GM18498 (cell line): ENCODE measurements at regions not wholly inside any gene's neighbourhood (a gene's known extent, or its start where the extent isn't known, plus 50 kb on each side); places are given as distances from the start of the nearest gene placed in this dataset.

Experiments
- ATAC-seq: cut with Tn5 transposase; IDR thresholded peaks from one replicate; pipeline ENCODE4 v1.9.1; 2021; ENCODE audit warnings: mild to moderate bottlenecking, moderate library complexity; ENCODE audit not compliant: unreplicated experiment

DNA sequence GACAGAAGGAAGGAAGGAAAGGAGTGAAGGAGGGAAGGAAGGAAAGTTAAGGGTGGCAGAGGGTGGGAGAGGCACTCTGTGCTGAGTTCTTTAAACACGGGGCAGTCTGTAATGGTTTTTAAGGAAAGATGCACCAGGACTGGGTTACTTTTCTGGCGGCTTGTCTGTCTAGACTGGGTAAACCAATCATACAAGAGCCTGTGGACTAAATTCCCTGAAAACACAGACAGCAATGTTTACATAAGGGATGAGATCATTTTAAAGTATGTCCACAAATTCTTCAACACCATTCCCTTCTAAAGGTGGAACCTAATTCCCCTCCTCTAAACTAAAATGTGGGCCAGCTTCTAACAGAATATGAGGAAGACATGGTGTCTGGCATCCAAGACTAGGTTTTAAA is 235.5 kb upstream of the IGF1R start:
- ATAC-seq: no peak

DNA sequence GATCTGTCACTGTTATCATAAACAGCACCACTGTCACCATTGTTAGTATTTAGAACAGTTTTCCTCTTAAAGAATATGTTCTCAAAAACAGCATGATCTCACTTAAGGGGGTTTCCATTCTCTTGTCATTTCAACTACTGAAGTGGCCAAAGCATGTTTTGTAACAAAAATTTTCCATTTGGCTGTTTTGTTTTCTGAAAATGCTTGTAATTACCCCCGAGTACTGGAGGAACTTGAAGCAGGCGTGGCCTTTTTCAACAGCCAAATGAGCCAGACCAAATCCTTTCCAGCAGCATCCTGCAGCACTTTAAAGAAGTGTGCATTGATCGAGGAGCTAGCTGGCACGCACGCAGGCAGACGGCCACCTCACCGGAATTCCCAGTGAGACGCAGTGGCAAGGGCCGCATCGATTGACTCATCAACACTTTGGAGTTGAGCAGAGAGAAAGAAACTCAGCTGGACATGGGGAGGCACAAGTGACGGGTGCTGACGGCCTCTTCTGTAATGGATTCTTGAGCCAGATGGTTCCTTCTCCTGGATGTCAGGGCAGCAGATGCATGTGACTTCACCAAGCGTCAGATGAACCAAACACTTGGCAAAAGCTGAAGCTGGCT is 234.3 kb upstream of the IGF1R start:
- no peak for ATAC-seq

GRCh38 chr15:98416222-98416855 is 232.0 kb upstream of the IGF1R start:
- no peak for ATAC-seq

DNA sequence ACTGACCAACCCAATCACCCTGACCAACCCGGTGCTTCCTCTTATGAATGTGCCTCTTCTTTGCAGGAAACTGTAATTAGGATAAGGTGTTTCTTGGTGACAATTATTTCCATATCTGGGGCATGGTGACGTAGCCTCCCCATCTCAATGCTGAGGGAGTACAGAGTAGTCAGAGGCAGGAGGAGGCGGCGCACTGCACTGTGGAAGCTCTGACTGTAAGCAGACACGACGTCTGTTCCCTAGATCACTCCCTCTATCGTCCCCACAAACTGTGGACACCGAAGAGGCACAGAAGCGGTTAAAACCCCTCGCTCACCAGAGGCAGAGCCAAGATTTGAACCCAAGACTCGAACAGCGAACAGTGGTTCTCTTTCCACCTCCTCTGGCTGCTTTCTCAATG is 231.0 kb upstream of the IGF1R start:
- ATAC-seq: no peak

DNA sequence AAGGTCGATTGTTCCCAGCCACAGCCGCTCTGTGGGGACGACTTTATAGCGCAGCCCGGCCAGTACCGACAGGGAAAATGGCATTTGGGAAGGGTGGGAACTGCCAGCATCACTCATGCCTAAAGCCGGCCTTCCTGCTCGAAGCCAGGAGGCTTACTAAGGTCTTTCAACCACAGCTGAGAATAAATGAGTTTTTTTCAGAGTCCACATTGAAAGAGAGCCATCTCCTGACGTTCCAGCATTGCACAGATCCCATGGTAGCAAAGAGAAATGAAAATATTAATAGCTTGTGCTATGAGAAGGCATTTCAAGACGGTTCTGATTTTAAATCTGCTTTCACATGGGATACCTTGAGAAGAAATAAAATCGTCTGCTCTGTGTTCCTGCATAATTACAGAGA is 230.2 kb upstream of the IGF1R start:
- ATAC-seq: no peak

DNA sequence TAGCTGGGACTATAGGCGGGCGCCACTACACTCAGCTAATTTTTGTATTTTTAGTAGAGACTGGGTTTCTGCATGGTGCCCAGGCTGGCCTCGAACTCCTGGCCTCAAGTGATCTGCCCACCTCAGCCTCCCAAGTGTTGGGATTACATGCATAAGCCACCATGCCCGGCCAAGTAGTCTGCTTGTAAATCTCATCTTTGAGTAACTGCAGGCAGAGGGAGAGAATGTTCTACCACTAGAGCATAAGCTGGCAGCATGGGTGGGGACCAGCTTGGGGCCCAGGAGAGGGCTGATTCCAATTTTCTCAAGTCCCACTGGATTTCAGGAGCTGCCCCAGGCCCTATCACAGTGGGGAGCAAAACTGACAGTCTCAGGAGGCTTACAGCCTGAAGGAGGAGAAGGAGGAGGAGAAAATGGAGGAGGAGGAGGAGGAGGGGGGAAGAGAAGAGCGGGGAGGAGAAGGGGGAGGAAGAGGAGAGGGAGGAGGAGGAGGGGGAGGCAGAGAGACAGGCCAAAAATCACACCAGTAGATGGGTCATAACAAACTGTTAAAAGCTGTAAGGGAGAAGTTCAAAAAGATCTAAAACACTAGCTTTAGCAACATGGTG is 229.1 kb upstream of the IGF1R start:
- no peak for ATAC-seq

DNA sequence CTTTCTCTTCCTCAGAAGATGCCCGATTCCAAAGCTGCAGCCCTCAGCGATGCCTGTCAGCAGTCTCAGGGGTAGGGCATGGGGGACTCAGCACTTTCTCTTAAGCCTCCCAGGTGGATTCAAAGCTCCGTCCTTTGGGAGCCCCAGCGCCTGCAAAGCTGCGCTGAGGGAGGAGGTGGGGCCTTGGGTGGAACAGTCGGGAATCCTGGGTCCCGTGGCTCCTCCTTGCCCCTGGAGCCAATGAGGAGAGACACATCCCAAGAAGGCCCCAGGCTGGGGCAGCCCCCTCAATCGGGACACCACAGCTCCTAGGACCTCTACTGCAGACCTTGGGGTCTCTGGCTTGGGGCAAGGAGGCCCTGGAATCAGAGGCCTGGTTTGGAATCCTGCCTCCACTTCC is 227.5 kb upstream of the IGF1R start:
- no peak for ATAC-seq

DNA sequence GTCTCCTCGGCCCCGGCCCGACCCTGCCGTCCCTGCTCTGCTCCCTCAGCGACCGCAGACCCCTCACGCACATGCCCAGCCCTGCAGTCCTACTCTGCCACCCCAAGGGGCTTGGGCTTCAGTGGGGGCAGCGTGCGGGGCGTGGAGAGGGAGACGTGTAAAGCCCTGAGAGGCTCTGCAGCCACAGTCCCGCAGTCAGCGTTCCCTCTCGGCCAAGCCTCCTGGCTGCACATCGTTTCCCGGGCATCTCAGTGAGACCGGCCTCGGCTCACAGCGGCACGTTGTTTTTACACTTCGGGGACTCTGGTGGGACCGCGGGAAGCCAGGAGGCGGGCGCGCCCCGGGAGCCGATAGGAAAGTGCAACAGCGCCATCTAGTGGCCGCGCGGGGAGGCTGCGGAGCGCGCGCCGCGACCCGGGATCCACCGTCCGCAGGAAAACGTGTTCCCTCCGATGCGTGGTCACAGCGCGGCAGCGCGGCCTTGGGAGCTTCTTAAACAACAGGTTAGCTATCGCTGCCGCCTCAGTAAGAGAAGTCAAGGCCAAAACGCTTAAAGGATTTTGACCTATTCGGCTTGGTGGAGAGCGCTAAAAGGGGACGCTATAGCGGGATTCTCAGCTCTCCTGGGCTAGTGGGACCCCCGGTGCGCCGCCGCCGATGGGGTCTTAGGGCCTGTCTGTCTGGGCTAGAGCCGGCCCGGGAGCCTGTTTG is 226.8 kb upstream of the IGF1R start:
- ATAC-seq: peak; percentile 84

GRCh38 chr15:98422130-98422478 is 226.2 kb upstream of the IGF1R start:
- peak; percentile 16 for ATAC-seq

DNA sequence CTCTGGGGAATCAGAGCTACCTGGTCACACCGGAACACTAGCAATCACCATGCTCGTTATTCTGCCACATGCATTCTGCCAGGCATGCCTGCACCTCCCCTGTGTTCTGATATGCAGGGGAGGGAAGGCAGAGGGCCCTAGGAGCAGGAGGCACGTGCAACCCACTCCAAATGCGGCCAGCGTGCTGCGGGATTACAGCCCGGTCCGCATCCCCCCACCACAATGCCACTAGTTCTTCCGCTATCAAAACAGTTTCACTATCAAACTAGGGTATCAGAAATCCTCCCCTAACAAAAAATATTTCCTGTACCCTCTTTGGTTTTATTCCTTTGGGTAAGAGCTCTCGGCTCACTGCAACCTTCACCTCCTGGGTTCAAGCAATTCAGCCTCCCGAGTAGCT is 223.2 kb upstream of the IGF1R start:
- ATAC-seq: no peak

DNA sequence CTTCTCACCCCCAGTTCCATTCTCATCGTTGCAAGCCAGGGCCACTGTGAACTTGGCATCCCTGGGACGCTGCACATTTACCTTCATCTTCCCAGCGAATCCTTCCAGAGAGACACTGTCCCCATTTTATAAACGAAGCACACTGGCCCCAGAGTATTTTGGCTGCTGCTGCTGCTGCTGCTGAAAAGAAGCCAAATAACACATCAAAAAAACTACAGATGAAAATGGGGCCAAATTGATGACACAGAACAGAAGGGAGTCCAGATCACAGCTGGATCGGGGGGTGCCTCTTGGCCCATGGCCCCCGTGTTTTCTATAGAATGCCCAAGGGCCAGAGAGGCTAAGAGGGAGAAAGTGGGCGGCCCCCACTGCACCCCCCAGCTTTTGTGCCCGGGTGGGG is 221.0 kb upstream of the IGF1R start:
- no peak for ATAC-seq

DNA sequence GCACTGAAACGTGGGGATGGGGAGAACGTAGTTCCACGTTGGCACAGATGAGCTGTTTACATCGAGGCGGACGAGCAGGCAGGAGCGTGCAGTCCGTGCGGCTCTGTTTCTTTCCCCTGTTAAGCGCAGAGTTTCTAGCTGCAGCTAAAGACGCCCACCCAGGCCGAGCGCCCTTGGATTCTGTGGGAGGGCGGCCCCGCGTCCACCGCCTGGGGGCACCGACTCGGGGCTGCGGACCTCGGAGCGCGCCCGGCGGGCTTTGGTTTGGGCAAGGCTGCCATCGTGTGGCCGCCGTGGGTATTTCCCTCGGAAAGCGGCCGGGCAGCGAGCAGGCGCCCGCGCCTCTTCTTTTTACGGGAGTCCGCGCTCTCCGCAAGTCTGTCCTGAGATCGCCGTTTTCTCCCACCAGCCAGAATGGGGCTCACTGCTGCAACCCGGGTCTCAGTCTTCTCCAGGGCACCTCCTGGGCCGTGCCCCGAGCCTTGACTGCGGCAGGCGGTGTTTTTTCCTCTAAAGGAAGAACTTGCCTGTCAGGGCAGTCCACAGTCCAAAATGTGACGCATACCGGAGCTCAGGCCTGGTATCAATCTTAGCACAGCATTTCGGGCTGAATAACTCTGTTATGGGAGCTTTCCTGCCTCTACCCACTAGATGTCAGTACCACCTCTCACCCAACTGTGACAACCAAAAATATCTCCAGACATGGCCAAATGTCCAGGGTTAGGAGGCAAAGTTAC is 219.9 kb upstream of the IGF1R start:
- peak; percentile 95 for ATAC-seq

DNA sequence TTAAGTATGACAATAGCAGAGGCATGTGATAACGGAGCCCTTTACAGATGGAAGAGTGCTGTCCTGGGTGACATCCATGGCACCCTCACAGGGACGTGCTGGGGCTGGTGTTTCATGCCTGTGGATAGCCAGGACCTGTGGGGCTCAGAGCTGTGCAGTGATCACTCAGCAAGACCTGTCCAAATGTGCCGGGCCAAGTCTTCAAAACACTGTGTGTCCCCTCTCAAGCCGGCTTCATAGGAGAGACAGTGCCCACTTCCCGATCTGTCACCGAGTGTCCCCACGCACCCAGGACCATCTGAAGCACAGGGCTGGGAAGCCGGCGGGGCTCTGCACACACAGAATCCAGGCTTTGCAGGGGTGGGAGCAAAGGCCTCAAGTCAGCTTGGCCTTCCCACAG is 217.2 kb upstream of the IGF1R start:
- ATAC-seq: no peak

DNA sequence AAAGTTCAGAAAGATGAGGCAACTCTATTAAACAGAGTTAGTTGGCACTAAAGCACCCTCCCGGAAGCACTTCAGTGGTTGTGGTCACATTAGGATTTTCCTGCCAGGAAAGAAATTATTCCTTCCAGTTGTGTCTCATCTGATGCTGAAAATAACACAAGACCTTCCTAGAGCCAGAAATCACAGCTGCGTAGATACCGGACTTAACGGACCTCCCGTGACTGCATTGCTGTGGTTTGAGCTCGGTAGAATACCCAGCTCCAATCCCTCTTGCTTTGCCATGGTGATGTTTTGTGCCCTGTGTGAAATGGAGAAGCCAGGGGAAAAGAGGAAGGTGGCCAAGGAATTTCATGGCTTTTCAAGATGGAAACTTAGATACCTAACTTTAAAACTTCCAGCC is 215.0 kb upstream of the IGF1R start:
- no peak for ATAC-seq

GRCh38 chr15:98433856-98434255 is 214.5 kb upstream of the IGF1R start:
- no peak for ATAC-seq

DNA sequence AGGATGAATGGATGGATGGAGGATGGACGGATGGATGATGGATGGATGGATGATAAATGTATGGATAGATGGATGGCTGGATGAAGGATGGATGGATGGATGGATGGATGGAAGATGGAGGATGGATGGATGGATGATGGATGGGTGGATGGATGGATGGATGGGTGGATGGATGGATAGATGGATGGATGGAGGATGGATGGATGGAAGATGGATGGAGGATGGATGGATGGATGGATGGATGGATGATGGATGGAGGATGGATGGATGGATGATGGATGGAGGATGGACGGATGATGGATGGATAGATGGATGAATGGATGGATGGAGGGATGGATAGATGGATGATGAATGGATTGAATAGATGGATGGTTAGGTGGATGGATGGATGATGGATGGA is 210.6 kb upstream of the IGF1R start:
- no peak for ATAC-seq

DNA sequence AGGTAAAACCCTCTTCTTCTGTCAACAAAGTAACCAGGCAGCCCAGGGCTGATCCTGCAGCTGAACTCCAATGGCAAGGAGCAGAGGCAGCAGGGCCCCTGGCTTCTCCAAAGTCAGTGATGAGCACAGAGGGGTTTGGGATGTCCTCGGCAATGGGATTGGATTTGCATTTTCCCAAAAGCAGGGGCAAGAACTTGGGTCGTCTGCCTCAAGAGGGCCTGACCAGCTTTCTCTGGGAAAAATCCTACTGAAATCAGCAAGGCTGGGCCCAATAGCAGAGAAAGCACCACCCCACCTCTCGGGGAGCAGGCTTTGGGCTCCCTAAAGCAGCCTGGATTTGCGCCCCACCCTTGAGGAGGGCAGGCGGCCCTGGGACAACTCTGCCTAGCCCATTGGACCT is 210.0 kb upstream of the IGF1R start:
- no peak for ATAC-seq

- no peak for ATAC-seq
Observed at GRCh38 chr15:98438907-98439306, 209.4 kb upstream of the IGF1R start.

DNA sequence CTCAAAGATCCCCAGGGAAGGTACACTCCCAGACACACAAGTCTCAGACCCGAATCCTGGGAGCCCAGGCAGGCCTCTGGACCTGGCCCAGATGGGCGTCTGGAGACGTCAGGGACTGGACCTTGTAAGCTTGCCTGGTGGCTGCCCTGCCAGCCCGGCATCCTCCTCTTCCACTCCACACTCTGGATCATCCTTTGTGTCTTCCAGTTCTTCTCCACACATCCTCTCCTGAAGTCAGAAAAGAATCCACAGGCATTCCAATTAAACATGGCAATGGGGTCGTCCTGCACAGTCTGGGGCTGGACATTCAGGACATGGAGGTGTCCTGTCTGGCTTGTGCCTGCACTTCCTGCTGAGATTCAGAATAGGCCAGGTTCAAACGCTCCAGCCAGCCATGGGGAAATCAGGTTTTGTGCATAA is 208.8 kb upstream of the IGF1R start:
- no peak for ATAC-seq

- no peak for ATAC-seq
Observed at GRCh38 chr15:98440917-98441316, 207.4 kb upstream of the IGF1R start.

- no peak for ATAC-seq
Observed at GRCh38 chr15:98441599-98441998, 206.7 kb upstream of the IGF1R start.
